GM23338 (cell line): ENCODE measurements at regions not wholly inside any gene's neighbourhood (a gene's known extent, or its start where the extent isn't known, plus 50 kb on each side); places are given as distances from the start of the nearest gene placed in this dataset.

Experiments
- EZH2 ChIP-seq: fragments of 200-600 bp; sonication (generic); IDR thresholded peaks from one replicate; pipeline ENCODE4 v1.8.0; 2017; ENCODE audit warnings: antibody characterized with exemption, mild to moderate bottlenecking, low read depth; ENCODE audit not compliant: unreplicated experiment
- POLR2AphosphoS5 ChIP-seq: IDR thresholded peaks from 2 replicates; pipeline ENCODE4 v1.6.1; 2016; ENCODE audit warnings: antibody characterized with exemption, low read depth
- ZNF331 ChIP-seq: fragments of 250-450 bp; sonication (Bioruptor Pico); IDR thresholded peaks from 2 replicates; pipeline ENCODE4 v1.5.0; 2020; ENCODE audit warnings: low read depth, mild to moderate bottlenecking, moderate library complexity
- TF ChIP-seq, protein P1 (sequence below), 2 experiments: fragments of 200-600 bp in 1 of 2; sonication (generic) in 1 of 2; conservative IDR thresholded peaks; 2 replicates each; pipeline versions ENCODE4 v1.5.1 to v1.6.1; 2016 to 2017; ENCODE audit warnings: antibody characterized with exemption in 2 of 2, low read depth in 2 of 2, mild to moderate bottlenecking in 2 of 2, moderate library complexity in 1 of 2
- TF ChIP-seq, protein P2 (sequence below): IDR thresholded peaks from one replicate; pipeline ENCODE4 v1.6.1; 2018; ENCODE audit warnings: antibody characterized with exemption; ENCODE audit not compliant: unreplicated experiment

DNA sequence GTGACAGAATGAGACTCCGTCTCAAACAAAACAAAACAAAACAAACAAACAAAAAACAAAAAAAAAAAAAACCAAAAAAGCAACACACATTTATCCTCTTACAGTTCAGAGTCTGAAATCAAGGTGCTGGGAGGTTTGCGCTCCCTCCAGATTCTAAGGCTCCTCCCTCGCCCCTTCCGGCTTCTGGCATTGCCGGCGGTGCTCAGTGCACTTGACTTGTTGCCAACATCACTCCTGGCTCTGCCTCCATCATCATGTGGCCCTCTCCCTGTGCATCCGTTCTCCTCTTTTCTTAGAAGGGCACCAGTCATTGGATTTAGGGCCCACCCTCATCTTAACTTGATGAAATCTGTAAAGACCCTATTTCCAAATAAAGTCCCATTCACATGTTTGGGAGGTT lies 73.8 kb downstream of the RBFOX3 start:
- TF ChIP-seq, protein P1, sequence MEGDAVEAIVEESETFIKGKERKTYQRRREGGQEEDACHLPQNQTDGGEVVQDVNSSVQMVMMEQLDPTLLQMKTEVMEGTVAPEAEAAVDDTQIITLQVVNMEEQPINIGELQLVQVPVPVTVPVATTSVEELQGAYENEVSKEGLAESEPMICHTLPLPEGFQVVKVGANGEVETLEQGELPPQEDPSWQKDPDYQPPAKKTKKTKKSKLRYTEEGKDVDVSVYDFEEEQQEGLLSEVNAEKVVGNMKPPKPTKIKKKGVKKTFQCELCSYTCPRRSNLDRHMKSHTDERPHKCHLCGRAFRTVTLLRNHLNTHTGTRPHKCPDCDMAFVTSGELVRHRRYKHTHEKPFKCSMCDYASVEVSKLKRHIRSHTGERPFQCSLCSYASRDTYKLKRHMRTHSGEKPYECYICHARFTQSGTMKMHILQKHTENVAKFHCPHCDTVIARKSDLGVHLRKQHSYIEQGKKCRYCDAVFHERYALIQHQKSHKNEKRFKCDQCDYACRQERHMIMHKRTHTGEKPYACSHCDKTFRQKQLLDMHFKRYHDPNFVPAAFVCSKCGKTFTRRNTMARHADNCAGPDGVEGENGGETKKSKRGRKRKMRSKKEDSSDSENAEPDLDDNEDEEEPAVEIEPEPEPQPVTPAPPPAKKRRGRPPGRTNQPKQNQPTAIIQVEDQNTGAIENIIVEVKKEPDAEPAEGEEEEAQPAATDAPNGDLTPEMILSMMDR (conservative IDR thresholded peaks at IDR 0.05; ENCODE audit: low read depth in 2 of 2) = no peak
- TF ChIP-seq ZNF331 (CRISPR knock-in tag) (no peak), POLR2AphosphoS5 (no peak), EZH2 (no peak)
- TF ChIP-seq, protein P2, sequence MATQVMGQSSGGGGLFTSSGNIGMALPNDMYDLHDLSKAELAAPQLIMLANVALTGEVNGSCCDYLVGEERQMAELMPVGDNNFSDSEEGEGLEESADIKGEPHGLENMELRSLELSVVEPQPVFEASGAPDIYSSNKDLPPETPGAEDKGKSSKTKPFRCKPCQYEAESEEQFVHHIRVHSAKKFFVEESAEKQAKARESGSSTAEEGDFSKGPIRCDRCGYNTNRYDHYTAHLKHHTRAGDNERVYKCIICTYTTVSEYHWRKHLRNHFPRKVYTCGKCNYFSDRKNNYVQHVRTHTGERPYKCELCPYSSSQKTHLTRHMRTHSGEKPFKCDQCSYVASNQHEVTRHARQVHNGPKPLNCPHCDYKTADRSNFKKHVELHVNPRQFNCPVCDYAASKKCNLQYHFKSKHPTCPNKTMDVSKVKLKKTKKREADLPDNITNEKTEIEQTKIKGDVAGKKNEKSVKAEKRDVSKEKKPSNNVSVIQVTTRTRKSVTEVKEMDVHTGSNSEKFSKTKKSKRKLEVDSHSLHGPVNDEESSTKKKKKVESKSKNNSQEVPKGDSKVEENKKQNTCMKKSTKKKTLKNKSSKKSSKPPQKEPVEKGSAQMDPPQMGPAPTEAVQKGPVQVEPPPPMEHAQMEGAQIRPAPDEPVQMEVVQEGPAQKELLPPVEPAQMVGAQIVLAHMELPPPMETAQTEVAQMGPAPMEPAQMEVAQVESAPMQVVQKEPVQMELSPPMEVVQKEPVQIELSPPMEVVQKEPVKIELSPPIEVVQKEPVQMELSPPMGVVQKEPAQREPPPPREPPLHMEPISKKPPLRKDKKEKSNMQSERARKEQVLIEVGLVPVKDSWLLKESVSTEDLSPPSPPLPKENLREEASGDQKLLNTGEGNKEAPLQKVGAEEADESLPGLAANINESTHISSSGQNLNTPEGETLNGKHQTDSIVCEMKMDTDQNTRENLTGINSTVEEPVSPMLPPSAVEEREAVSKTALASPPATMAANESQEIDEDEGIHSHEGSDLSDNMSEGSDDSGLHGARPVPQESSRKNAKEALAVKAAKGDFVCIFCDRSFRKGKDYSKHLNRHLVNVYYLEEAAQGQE = no peak
